Subcutaneous abdominal adipose tissue (tissue), 5 donors: ENCODE measurements at regions not wholly inside any gene's neighbourhood (a gene's known extent, or its start where the extent isn't known, plus 50 kb on each side); places are given as distances from the start of the nearest gene placed in this dataset.
A peak's percentile ranks its signal among the peaks of the same experiment; 100 is the strongest.

ENCODE experiments used
- H3K27ac ChIP-seq: one replicate; pipeline ENCODE4 v1.7.0; 2013; ENCODE audit warnings: low read depth, mild to moderate bottlenecking, inconsistent platforms, low read length, moderate library complexity
- H3K27me3 ChIP-seq, 5 donors: one replicate each; pipeline ENCODE4 v1.7.0; 2013; ENCODE audit warnings: low read length in 5 of 5, inconsistent platforms in 1 of 5; ENCODE audit not compliant: control insufficient read depth in 5 of 5, insufficient read depth in 4 of 5
- H3K36me3 ChIP-seq, 5 donors: one replicate each; pipeline ENCODE4 v1.7.0; 2013; ENCODE audit warnings: low read length in 5 of 5; ENCODE audit not compliant: control insufficient read depth in 5 of 5, insufficient read depth in 5 of 5
- H3K4me1 ChIP-seq, 5 donors: one replicate each; pipeline ENCODE4 v1.7.0; 2013; ENCODE audit warnings: low read length in 5 of 5, mild to moderate bottlenecking in 3 of 5, moderate library complexity in 1 of 5; ENCODE audit not compliant: control insufficient read depth in 5 of 5, insufficient read depth in 5 of 5
- H3K4me3 ChIP-seq, 5 donors: one replicate each; pipeline ENCODE4 v1.7.0; 2013; ENCODE audit warnings: low read length in 5 of 5, low read depth in 1 of 5
- H3K9ac ChIP-seq, 5 donors: one replicate each; pipeline ENCODE4 v1.7.0; 2013; ENCODE audit warnings: low read length in 5 of 5, mild to moderate bottlenecking in 4 of 5, moderate library complexity in 3 of 5
- H3K9me3 ChIP-seq, 5 donors: one replicate each; pipeline ENCODE4 v1.7.0; 2013; ENCODE audit warnings: low read length in 5 of 5; ENCODE audit not compliant: control insufficient read depth in 5 of 5
- donor health status: healthy.
- donor health status: healthy.
- donor health status: healthy.
- donor health status: healthy.
- donor health status: healthy.

- H3K36me3 ChIP-seq = no peaks in the 10 kb centered on the region
- H3K9ac ChIP-seq = no peak overlapping the region
- no peak overlapping the region for H3K27ac ChIP-seq
- H3K9me3 ChIP-seq = peaks cover 0 to 4% (median 0%) of the 10 kb centered on the region in 5 donors
- no peak overlapping the region for H3K4me3 ChIP-seq
- H3K4me1 ChIP-seq = no peaks in the 10 kb centered on the region
- peaks cover 0 to 11% (median 3%) of the 10 kb centered on the region in 5 donors for H3K27me3 ChIP-seq
Observed at GRCh38 chr10:130519791-130520190, 383.6 kb downstream of the GLRX3 start.

GRCh38 chr10:130531312-130531711, 395.1 kb downstream of the GLRX3 start:
- no peaks in the 10 kb centered on the region for H3K36me3 ChIP-seq
- peaks cover 0 to 4% (median 0%) of the 10 kb centered on the region in 5 donors for H3K9me3 ChIP-seq
- no peak overlapping the region for H3K27ac ChIP-seq
- no peak overlapping the region for H3K4me3 ChIP-seq
- no peaks in the 10 kb centered on the region for H3K4me1 ChIP-seq
- H3K27me3 ChIP-seq = no peaks in the 10 kb centered on the region
- H3K9ac ChIP-seq = no peak overlapping the region

- H3K4me1 ChIP-seq = peaks cover 0 to 5% (median 0%) of the 10 kb centered on the region in 5 donors
- no peak overlapping the region for H3K4me3 ChIP-seq
- no peak overlapping the region for H3K9ac ChIP-seq
- peaks cover 0 to 3% (median 0%) of the 10 kb centered on the region in 5 donors for H3K9me3 ChIP-seq
- no peak overlapping the region for H3K27ac ChIP-seq
- peaks cover 0 to 17% (median 10%) of the 10 kb centered on the region in 5 donors for H3K27me3 ChIP-seq
- no peaks in the 10 kb centered on the region for H3K36me3 ChIP-seq
Observed at GRCh38 chr10:130541090-130541489, 404.9 kb downstream of the GLRX3 start.

GRCh38 chr10:130542761-130543160, 406.6 kb downstream of the GLRX3 start:
- Histone ChIP-seq H3K4me1 (peaks cover 0 to 5% (median 0%) of the 10 kb centered on the region in 5 donors), H3K9me3 (peaks cover 0 to 3% (median 0%) of the 10 kb centered on the region in 5 donors), H3K9ac (no peak overlapping the region), H3K27ac (no peak overlapping the region), H3K36me3 (no peaks in the 10 kb centered on the region), H3K27me3 (peaks cover 0 to 22% (median 15%) of the 10 kb centered on the region in 5 donors), H3K4me3 (no peak overlapping the region)

- peaks cover 0 to 25% (median 16%) of the 10 kb centered on the region in 5 donors for H3K27me3 ChIP-seq
- no peak overlapping the region for H3K27ac ChIP-seq
- H3K36me3 ChIP-seq = no peaks in the 10 kb centered on the region
- no peak overlapping the region for H3K9ac ChIP-seq
- H3K9me3 ChIP-seq = peaks cover 0 to 3% (median 0%) of the 10 kb centered on the region in 5 donors
- H3K4me1 ChIP-seq = peaks cover 0 to 5% (median 0%) of the 10 kb centered on the region in 5 donors
- peak overlapping the region in 1 of 5 donors; percentile 41 for H3K4me3 ChIP-seq
Observed at GRCh38 chr10:130543794-130544193, 407.6 kb downstream of the GLRX3 start.

- H3K36me3 ChIP-seq = no peaks in the 10 kb centered on the region
- H3K9ac ChIP-seq = no peak overlapping the region
- H3K4me3 ChIP-seq = no peak overlapping the region
- H3K27me3 ChIP-seq = peaks cover 0 to 25% (median 17%) of the 10 kb centered on the region in 5 donors
- peaks cover 0 to 3% (median 0%) of the 10 kb centered on the region in 5 donors for H3K9me3 ChIP-seq
- H3K27ac ChIP-seq = no peak overlapping the region
- H3K4me1 ChIP-seq = peaks cover 0 to 5% (median 0%) of the 10 kb centered on the region in 5 donors
Observed at GRCh38 chr10:130545122-130545521, 408.9 kb downstream of the GLRX3 start.

GRCh38 chr10:130545697-130546096, 409.5 kb downstream of the GLRX3 start:
- Histone ChIP-seq H3K9me3 (peaks cover 0 to 3% (median 0%) of the 10 kb centered on the region in 5 donors), H3K36me3 (no peaks in the 10 kb centered on the region), H3K27me3 (peaks cover 0 to 25% (median 17%) of the 10 kb centered on the region in 5 donors)

GRCh38 chr10:130546841-130547240, 410.6 kb downstream of the GLRX3 start:
- no peak overlapping the region for H3K4me3 ChIP-seq
- peaks cover 0 to 5% (median 0%) of the 10 kb centered on the region in 5 donors for H3K4me1 ChIP-seq
- no peaks in the 10 kb centered on the region for H3K36me3 ChIP-seq
- H3K9ac ChIP-seq = no peak overlapping the region
- H3K9me3 ChIP-seq = peaks cover 0 to 3% (median 0%) of the 10 kb centered on the region in 5 donors
- no peak overlapping the region for H3K27ac ChIP-seq
- peaks cover 0 to 30% (median 21%) of the 10 kb centered on the region in 5 donors for H3K27me3 ChIP-seq

More at GRCh38 chr10:130545697-130546096, 409.5 kb downstream of the GLRX3 start:
- Histone ChIP-seq H3K4me3 (no peak overlapping the region), H3K4me1 (peaks cover 0 to 5% (median 0%) of the 10 kb centered on the region in 5 donors), H3K27ac (no peak overlapping the region), H3K9ac (no peak overlapping the region)

- H3K4me1 ChIP-seq = peaks cover 0 to 5% (median 0%) of the 10 kb centered on the region in 5 donors
- no peak overlapping the region for H3K4me3 ChIP-seq
- no peak overlapping the region for H3K27ac ChIP-seq
- H3K9ac ChIP-seq = no peak overlapping the region
- no peaks in the 10 kb centered on the region for H3K36me3 ChIP-seq
- H3K9me3 ChIP-seq = peaks cover 0 to 3% (median 0%) of the 10 kb centered on the region in 5 donors
- H3K27me3 ChIP-seq = peaks cover 0 to 30% (median 21%) of the 10 kb centered on the region in 5 donors
Observed at GRCh38 chr10:130547368-130547767, 411.2 kb downstream of the GLRX3 start.

GRCh38 chr10:130550952-130551674, 414.9 kb downstream of the GLRX3 start:
- no peaks in the 10 kb centered on the region for H3K9me3 ChIP-seq
- H3K9ac ChIP-seq = no peak overlapping the region
- H3K36me3 ChIP-seq = no peaks in the 10 kb centered on the region
- H3K4me3 ChIP-seq = no peak overlapping the region
- H3K4me1 ChIP-seq = no peaks in the 10 kb centered on the region
- peaks cover 0 to 25% (median 10%) of the 10 kb centered on the region in 5 donors for H3K27me3 ChIP-seq
- no peak overlapping the region for H3K27ac ChIP-seq
